ENCODE measurements at regions not wholly inside any gene's neighbourhood (a gene's known extent, or its start where the extent isn't known, plus 50 kb on each side); places are given as distances from the start of the nearest gene placed in this dataset.
A peak's percentile ranks its signal among the peaks of the same experiment; 100 is the strongest.
"Not testable (repeated sequence)": the region's sequence is repeated elsewhere in the genome, so short reads cannot be mapped to it uniquely, and the experiment has no call there.

GRCh38 chr11:38524945-38525344 is 1926.9 kb upstream of the RAG2 start:
- Histone ChIP-seq H3K36me3 (ENCODE audit: control insufficient read depth, insufficient read depth, low read length) (no peaks in the 10 kb centered on the region), H3K9ac (ENCODE audit: extremely low read depth, low read length, poor library complexity, severe bottlenecking) (no peak overlapping the region), H3K4me1 (ENCODE audit: control insufficient read depth, insufficient read depth, low read length) (no peaks in the 10 kb centered on the region), H3K9me3 (ENCODE audit: control insufficient read depth, low read length) (peaks cover 47% of the 10 kb centered on the region), H3K27ac (ENCODE audit: low read depth, low read length) (no peak overlapping the region), H3K27me3 (ENCODE audit: control insufficient read depth, insufficient read depth, low read length, poor library complexity, severe bottlenecking) (no peaks in the 10 kb centered on the region), H3K4me3 (ENCODE audit: low read length) (peak overlapping the region; percentile 66)
- TF ChIP-seq CTCF (conservative IDR thresholded peaks at IDR 0.05) = no peak
- H3K27me3 Mint-ChIP-seq (ENCODE audit: insufficient read depth) = no peaks in the 10 kb centered on the region
- H3K4me3 Mint-ChIP-seq = no peak overlapping the region
- DNase-seq = no peak
- H3K36me3 Mint-ChIP-seq (ENCODE audit: low read depth) = peaks cover 6% of the 10 kb centered on the region
- H3K4me1 Mint-ChIP-seq = peaks cover 7% of the 10 kb centered on the region
- 100% methylated on average over 1 of the region's 1 CpG; no CpG with 5 or more reads in 1 of the 2 experiments for WGBS, 2 experiments (ENCODE audit: insufficient coverage in 1 of 2, insufficient read length in 1 of 2)
- no peak overlapping the region for H3K27ac Mint-ChIP-seq
- peaks cover 37% of the 10 kb centered on the region for H3K9me3 Mint-ChIP-seq

GRCh38 chr11:38517991-38518390 is 1920.0 kb upstream of the RAG2 start:
- Histone ChIP-seq H3K4me3 (ENCODE audit: low read length) (no peak overlapping the region), H3K9me3 (ENCODE audit: control insufficient read depth, low read length) (no peaks in the 10 kb centered on the region), H3K9ac (ENCODE audit: extremely low read depth, low read length, poor library complexity, severe bottlenecking) (no peak overlapping the region), H3K36me3 (ENCODE audit: control insufficient read depth, insufficient read depth, low read length) (no peaks in the 10 kb centered on the region), H3K27me3 (ENCODE audit: control insufficient read depth, insufficient read depth, low read length, poor library complexity, severe bottlenecking) (no peaks in the 10 kb centered on the region), H3K4me1 (ENCODE audit: control insufficient read depth, insufficient read depth, low read length) (no peaks in the 10 kb centered on the region), H3K27ac (ENCODE audit: low read depth, low read length) (no peak overlapping the region)
- H3K4me3 Mint-ChIP-seq = no peak overlapping the region
- H3K27ac Mint-ChIP-seq = no peak overlapping the region
- H3K4me1 Mint-ChIP-seq = no peaks in the 10 kb centered on the region
- H3K27me3 Mint-ChIP-seq (ENCODE audit: insufficient read depth) = no peaks in the 10 kb centered on the region
- no peak for TF ChIP-seq CTCF (conservative IDR thresholded peaks at IDR 0.05)
- DNase-seq = no peak
- H3K36me3 Mint-ChIP-seq (ENCODE audit: low read depth) = no peaks in the 10 kb centered on the region
- peaks cover 17% of the 10 kb centered on the region for H3K9me3 Mint-ChIP-seq
- 92 to 93% methylated on average over 3 to 5 of the region's 5 CpGs for WGBS, 2 experiments (ENCODE audit: insufficient coverage in 1 of 2, insufficient read length in 1 of 2)

- not testable (repeated sequence) for H3K4me1 Mint-ChIP-seq; H3K4me1 ChIP-seq (ENCODE audit: control insufficient read depth, insufficient read depth, low read length); H3K36me3 Mint-ChIP-seq (ENCODE audit: low read depth); H3K27ac ChIP-seq (ENCODE audit: low read depth, low read length); H3K9ac ChIP-seq (ENCODE audit: extremely low read depth, low read length, poor library complexity, severe bottlenecking); H3K27ac Mint-ChIP-seq; H3K4me3 Mint-ChIP-seq; H3K9me3 Mint-ChIP-seq; H3K27me3 ChIP-seq (ENCODE audit: control insufficient read depth, insufficient read depth, low read length, poor library complexity, severe bottlenecking); H3K9me3 ChIP-seq (ENCODE audit: control insufficient read depth, low read length); H3K36me3 ChIP-seq (ENCODE audit: control insufficient read depth, insufficient read depth, low read length); H3K27me3 Mint-ChIP-seq (ENCODE audit: insufficient read depth); DNase-seq; H3K4me3 ChIP-seq (ENCODE audit: low read length)
- WGBS, 2 experiments (ENCODE audit: insufficient coverage in 1 of 2, insufficient read length in 1 of 2) = 80% methylated on average over 1 of the region's 3 CpGs; no CpG with 5 or more reads in 1 of the 2 experiments
These were observed 1914.8 kb upstream of the RAG2 start for GRCh38 chr11:38512830-38513229.

- no peaks in the 10 kb centered on the region for H3K4me1 Mint-ChIP-seq
- Histone ChIP-seq H3K9ac (ENCODE audit: extremely low read depth, low read length, poor library complexity, severe bottlenecking) (no peak overlapping the region), H3K27ac (ENCODE audit: low read depth, low read length) (no peak overlapping the region), H3K4me1 (ENCODE audit: control insufficient read depth, insufficient read depth, low read length) (no peaks in the 10 kb centered on the region), H3K27me3 (ENCODE audit: control insufficient read depth, insufficient read depth, low read length, poor library complexity, severe bottlenecking) (no peaks in the 10 kb centered on the region), H3K36me3 (ENCODE audit: control insufficient read depth, insufficient read depth, low read length) (no peaks in the 10 kb centered on the region), H3K9me3 (ENCODE audit: control insufficient read depth, low read length) (no peaks in the 10 kb centered on the region), H3K4me3 (ENCODE audit: low read length) (no peak overlapping the region)
- H3K4me3 Mint-ChIP-seq = no peak overlapping the region
- H3K27ac Mint-ChIP-seq = no peak overlapping the region
- 71 to 95% methylated on average over 1 of the region's 2 CpGs for WGBS, 2 experiments (ENCODE audit: insufficient coverage in 1 of 2, insufficient read length in 1 of 2)
- no peak for TF ChIP-seq CTCF (conservative IDR thresholded peaks at IDR 0.05)
- no peaks in the 10 kb centered on the region for H3K9me3 Mint-ChIP-seq
- no peak for DNase-seq
- no peaks in the 10 kb centered on the region for H3K36me3 Mint-ChIP-seq (ENCODE audit: low read depth)
- H3K27me3 Mint-ChIP-seq (ENCODE audit: insufficient read depth) = no peaks in the 10 kb centered on the region
These were observed 1912.0 kb upstream of the RAG2 start for GRCh38 chr11:38510041-38510440.
